NCI-H2107 treated with DMSO at 0.1 percent for 48 hours (cell line): ENCODE measurements at regions not wholly inside any gene's neighbourhood (a gene's known extent, or its start where the extent isn't known, plus 50 kb on each side); places are given as distances from the start of the nearest gene placed in this dataset.
"Not testable (repeated sequence)": the region's sequence is repeated elsewhere in the genome, so short reads cannot be mapped to it uniquely, and the experiment has no call there.

Experiments
- DNase-seq: peaks from one replicate; lab custom pipeline; 2025; ENCODE audit not compliant: unreplicated experiment; lab: John Stamatoyannopoulos, UW

DNA sequence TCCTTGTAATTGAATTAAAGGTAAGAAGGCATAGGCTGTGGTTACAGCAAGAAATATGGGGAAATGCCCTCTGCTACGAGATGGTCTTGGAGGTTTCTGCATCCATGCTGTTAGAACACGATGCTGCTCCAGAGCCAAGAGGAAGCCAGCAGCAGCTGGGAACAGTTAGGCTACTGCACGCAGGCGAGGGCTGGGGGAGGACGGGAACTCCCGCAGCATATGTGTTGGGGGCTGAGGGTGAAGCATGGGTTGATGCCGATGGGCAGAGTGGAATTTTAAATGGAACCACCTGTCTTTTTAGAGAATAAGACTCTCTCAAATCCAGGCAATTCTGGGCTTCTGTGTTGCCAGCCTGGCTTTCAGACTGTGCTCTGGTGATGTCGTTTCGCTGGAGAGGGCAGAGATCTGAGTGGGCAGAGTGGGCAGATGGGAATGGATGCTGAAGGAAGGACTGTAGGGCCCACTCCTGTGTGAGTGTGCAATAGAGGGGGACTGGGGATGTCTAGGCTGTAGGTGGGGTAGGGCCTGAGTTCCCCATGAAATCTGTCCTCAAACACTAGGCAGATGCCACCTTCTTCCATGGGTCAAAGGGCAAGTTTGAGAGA is 417.0 kb upstream of the TPM1 start:
- DNase-seq = no peak

GRCh38 chr15:62626903-62627302 is 415.6 kb upstream of the TPM1 start:
- no peak for DNase-seq

DNA sequence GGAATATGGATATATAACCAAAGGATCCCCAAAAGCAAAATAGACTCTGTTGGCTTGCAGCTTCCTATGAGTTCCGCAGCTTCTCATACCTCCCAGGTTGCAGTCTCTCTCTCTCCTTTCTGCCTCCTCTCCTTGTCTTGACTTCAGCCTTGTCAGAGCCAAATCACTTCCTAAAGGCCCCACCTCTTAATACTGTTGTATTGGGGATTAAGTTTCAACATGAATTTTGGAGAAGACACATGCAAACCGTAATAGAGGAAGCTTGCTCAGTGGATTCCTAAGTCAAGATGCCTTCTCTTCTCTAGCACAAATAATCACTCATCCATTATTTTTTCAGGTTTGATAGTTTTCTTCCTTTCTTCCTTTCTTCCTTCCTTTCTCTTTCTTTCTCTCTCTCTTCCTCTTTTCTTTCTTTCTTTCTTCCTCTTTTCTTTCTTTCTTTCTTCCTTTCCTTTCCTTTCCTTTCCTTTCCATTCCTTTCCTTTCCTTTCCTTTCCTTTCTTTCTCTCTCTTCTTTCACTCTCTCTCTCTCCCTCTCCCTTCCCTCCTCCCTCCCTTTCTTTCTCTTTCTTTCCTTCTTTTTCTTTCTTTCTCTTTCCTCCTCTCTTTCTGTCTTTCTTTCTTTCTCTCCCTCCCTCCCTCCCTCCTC is 411.3 kb upstream of the TPM1 start:
- DNase-seq = no peak

DNA sequence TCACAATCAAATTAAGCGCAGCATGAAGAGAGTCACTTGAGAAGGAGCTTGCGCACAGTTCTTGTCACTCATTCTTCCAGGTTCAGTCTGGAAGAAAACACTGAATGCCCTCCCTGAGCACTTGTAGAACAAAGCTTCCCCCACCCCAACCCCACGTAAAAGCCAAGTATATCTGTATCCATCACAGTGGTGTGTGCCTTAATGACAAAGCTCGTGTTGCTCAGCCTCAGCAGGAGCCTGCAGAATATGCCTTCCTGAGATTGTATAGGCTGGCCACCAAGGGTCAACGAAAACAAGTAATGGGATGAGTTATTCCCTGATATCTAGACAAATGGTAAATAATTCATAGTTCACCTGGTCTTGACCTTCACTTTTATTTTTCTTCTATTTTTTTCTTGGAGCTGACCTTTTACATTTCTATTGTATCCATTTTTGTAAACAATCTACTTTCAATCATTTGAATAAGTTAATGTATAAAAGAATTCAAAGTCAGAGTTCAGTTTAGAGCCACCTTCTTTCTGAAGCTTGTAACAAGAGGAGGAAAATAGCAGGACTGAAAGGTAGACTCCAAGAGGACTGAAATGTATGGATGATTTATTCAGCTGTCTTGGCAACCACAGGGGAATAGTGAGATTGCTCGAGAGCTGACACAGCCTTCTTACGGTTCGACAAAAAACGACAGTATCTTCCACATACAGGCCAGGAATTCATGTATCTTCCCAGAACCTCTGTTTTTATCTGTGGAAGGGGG is 405.5 kb upstream of the TPM1 start:
- no peak for DNase-seq

- DNase-seq = no peak
Measured at GRCh38 chr15:62637574-62637897, 405.0 kb upstream of the TPM1 start.

DNA sequence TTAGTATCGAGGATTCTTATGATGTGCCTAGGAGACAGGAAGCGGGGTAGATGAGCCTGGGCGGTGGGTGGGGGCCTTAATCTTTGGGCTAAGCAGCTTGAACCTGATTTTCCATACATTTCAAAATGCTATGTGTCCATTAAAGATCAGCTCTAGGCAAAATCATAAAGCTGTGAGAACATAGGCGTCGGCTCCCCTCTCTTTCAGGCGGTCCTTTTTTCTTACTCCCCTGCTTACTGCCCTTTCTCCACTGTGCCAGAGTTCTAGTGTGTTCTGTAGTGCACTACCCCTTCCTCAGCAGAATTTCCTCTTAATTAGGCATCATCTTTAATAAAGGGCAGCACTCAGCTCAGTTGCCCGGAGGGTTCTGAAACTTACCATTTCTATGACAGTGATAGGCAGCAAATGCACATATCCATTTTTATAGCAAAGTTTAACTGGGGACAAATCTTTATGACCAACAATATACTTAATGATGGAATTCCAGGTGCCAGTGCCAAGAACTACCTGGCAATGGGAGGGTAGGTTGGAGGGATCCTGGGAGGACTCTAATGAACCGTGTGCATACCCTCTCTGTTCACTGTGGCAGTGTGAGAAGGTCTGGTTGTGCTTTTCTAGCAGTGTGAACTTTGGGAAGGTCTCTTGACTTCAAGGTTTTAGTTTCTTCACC is 404.5 kb upstream of the TPM1 start:
- no peak for DNase-seq

DNA sequence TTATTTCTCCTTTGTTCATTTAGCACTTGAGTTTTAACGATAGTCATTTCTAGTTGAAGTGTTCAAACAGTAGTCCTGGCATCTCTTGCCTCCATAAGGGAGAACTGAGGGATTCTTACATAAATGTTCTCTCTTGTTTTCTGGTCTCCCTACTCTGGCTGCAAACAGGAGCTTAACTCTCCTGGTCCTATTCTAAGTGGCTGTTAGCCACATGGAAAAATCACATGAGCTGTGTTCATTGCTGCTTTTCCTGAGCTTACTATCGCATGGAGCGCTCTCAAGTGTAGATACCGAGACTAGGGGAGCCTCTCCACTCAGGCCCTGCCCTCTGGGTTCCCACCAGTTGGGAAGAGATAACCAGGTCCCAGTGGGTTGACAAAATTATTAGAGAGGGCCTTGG is 403.1 kb upstream of the TPM1 start:
- no peak for DNase-seq

GRCh38 chr15:62639906-62640605 is 402.5 kb upstream of the TPM1 start:
- DNase-seq = no peak

DNA sequence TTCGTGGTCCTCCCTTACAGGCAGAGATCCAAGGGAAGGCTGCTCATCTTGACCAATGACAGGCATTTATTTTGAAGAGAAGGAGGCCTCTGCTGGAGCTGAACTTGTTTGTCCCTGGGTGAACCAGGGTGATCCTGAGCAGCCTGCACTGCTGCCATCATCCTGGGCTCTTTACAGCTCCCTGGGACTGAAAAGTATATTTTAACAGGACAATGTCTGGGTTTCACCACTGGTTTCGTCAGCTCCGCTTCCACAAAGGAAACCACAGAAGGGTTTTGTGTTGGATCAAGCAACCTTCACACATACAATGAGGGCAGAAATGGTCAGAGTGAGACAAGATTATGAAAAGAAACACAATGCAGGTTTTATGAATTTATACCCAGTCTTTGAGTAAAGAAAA is 400.7 kb upstream of the TPM1 start:
- no peak for DNase-seq

DNA sequence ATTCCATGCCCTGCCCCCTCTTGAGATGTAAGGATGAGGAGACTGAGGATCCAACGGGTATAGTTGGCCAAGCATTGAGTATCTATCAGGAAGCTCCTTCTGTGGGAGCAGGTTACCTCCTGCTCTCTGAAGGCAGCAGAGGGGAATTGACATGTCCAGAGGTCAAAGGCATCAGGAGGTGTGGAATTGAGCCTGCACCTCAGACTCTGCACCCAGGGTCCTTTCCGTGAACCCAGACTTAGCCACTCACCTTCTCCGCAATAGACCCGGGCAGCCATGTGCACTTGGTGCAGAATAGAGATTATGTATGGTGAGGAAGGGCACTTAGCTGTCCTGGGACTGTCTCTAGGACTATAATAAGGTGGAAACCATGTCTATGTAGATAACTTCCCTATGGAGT is 399.0 kb upstream of the TPM1 start:
- no peak for DNase-seq

DNA sequence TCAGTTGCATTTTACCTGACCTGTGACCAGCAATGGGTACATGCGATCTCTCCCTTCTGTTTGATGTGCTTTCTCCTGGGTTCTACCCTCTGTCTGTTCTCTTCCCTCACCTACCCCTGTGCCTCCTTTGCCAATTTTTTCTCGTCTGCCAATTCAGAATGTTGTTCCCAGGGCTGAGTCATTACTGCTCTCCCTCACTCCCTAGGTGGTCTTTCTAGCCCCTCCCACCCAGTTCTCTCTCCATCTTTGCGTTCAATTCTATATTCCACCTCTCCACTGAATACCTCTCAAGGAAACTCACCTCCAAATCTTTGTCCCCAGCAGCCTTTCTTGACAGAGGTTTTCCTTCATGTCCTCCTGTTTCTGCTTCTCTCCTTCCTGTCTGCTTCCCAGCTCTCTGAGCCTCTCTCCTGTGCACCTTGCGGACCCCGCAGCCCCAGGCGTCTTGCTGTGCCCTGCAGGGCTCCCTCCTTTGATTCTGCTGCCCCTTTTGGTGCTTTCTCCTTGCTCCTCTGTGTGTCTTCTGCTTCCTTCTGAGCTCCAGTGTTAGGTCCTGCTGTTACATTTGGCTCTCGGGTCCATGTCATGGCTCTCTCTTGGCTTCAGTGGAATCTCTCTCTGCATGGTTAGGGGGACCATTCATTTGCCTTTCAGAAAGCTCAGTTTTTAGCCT is 398.2 kb upstream of the TPM1 start:
- DNase-seq = no peak

DNA sequence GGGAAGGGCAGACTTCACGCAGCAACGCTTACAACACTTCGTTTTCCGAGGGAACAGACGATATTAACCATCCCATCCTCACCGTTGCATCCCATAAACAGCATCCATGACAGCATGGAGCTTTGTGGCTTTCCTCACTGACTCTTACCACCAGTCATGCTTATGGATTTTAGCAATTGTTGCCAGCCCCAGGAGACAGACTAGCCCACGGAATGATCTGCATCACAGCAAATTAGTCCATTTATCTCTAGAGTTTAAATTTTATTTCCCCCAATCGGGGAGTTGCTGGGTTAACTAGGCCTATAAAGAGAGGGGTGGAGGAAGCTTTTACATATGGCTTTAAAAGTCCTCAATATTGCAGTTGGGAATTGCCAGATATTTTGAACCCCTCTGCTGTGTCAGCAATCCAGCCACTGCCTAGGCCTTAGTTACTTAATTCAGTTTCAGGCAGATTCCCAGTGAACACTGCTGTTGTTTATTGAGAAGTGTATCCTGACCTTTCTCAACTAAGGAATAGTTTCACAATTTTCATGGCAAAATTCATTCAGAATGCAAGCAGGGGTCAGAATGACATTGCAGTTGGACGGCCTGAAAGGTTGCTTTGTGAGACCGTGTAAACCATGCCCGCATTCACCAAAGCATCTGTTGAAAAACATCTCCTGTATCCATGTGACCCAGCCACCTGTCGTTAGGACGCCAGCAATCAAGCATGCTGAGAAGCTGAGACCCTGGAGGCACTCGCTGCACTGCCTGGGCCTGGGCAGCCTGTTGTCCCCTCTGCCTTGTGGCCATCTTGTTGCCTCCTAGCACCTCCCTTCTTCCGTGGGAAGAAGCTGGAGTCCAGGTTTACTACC is 397.4 kb upstream of the TPM1 start:
- DNase-seq = no peak

GRCh38 chr15:62647202-62647842 is 395.2 kb upstream of the TPM1 start:
- DNase-seq = no peak

- no peak for DNase-seq
Measured at GRCh38 chr15:62647843-62648505, 394.6 kb upstream of the TPM1 start.

DNA sequence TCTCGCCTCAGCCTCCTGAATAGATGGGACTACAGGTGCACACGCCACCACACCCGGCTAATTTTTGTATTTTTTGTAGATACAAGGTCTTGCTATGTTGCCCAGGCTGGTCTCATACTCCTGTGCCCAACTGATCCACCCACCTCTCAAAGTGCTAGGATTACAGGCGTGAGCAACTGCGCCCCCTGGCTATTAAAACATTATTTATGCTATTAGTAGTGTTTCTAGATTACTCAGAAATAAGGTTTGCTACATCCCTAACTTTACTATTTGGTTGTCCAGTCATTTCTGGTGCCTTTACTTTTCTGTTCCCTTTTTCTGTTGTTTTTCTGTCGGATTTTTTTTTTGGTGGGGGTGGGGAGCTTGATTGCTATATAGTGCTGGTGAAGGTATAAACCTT is 393.6 kb upstream of the TPM1 start:
- no peak for DNase-seq

GRCh38 chr15:62649793-62650420 is 392.6 kb upstream of the TPM1 start:
- no peak for DNase-seq

GRCh38 chr15:62653122-62653521 is 389.4 kb upstream of the TPM1 start:
- no peak for DNase-seq

DNA sequence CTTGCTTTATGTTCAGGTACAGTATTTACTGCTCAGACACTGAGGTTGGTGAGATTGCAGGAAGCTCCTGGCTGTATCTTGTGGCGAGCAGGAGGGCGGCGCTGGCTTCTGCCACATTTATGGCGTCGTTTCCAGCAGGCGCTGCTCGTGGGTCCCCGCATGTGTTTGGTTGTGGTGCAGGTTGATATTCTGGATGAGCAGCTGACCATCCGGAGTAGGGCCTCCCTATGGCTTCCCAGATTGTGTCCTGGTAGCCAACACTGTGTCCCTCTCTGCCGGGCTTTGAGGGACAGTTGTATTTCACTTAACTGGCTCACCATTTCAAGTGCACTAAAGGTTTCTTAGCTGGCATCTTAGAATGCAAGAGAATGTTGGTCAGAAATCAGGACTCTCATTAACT is 386.5 kb upstream of the TPM1 start:
- no peak for DNase-seq

- DNase-seq = not testable (repeated sequence)
Measured at GRCh38 chr15:62657501-62657900, 385.0 kb upstream of the TPM1 start.
